Neural cell (in vitro differentiated cells): ENCODE measurements at regions not wholly inside any gene's neighbourhood (a gene's known extent, or its start where the extent isn't known, plus 50 kb on each side); places are given as distances from the start of the nearest gene placed in this dataset.

Experiments
- H2AFZ ChIP-seq: fragments of 200-600, 300-800 bp; sonication (generic), shearing (Covaris generic); 2 replicates; pipeline ENCODE4 v1.6.0; 2014; ENCODE audit warnings: low read depth, mild to moderate bottlenecking, antibody characterized with exemption, low read length, moderate library complexity
- H3F3A ChIP-seq: fragments of 200-600 bp; shearing (Covaris generic); 2 replicates; pipeline ENCODE4 v1.6.1; 2016; ENCODE audit warnings: mild to moderate bottlenecking, moderate library complexity, mixed read lengths, antibody characterized with exemption, low read length; ENCODE audit not compliant: insufficient read depth, poor library complexity, severe bottlenecking
- H3K27ac ChIP-seq: fragments of 200-600, 300-800 bp; sonication (generic), shearing (Covaris generic); 2 replicates; pipeline ENCODE4 v1.5.1; 2014; ENCODE audit warnings: mild to moderate bottlenecking, low read length, moderate library complexity
- H3K27me3 ChIP-seq: fragments of 300-800, 200-600 bp; sonication (generic), shearing (Covaris generic); 2 replicates; pipeline ENCODE4 v1.6.0; 2014; ENCODE audit warnings: mild to moderate bottlenecking, low read depth, low read length, moderate library complexity; ENCODE audit not compliant: insufficient read depth
- H3K36me3 ChIP-seq: fragments of 300-800, 200-600 bp; sonication (generic), shearing (Covaris generic); 2 replicates; pipeline ENCODE4 v1.5.1; 2014; ENCODE audit warnings: mild to moderate bottlenecking, antibody characterized with exemption, low read length, moderate library complexity; ENCODE audit not compliant: insufficient read depth
- H3K4me2 ChIP-seq: fragments of 300-800, 200-600 bp; sonication (generic), shearing (Covaris generic); 2 replicates; pipeline ENCODE4 v1.6.0; 2014; ENCODE audit warnings: mild to moderate bottlenecking, low read length
- H3K4me3 ChIP-seq: fragments of 300-800, 200-600 bp; sonication (generic), shearing (Covaris generic); 2 replicates; pipeline ENCODE4 v1.5.1; 2014; ENCODE audit warnings: mild to moderate bottlenecking, low read length, moderate library complexity
- H3K79me2 ChIP-seq: fragments of 200-600 bp; shearing (Covaris generic); replicated peaks from 2 replicates; pipeline ENCODE4 v1.6.0; 2014; ENCODE audit warnings: mild to moderate bottlenecking, low read length, moderate library complexity; ENCODE audit not compliant: insufficient read depth
- H3K9ac ChIP-seq: fragments of 300-800, 200-600 bp; sonication (generic), shearing (Covaris generic); 2 replicates; pipeline ENCODE4 v1.6.1; 2016; ENCODE audit warnings: mild to moderate bottlenecking, low read length, mixed read lengths
- H3K9me2 ChIP-seq: fragments of 200-600 bp; shearing (Covaris generic); 2 replicates; pipeline ENCODE4 v1.6.1; 2016; ENCODE audit warnings: mild to moderate bottlenecking, low read length, mixed read lengths; ENCODE audit not compliant: insufficient read depth
- H3K9me3 ChIP-seq: fragments of 200-600, 300-800 bp; sonication (generic), shearing (Covaris generic); 2 replicates; pipeline ENCODE4 v1.6.1; 2016; ENCODE audit warnings: mild to moderate bottlenecking, mixed run types, low read length, moderate library complexity, mixed read lengths
- H4K20me1 ChIP-seq: fragments of 200-600 bp; shearing (Covaris generic); 2 replicates; pipeline ENCODE4 v1.6.1; 2016; ENCODE audit warnings: mild to moderate bottlenecking, mixed run types; ENCODE audit not compliant: insufficient read depth
- CTCF ChIP-seq: fragments of 450-650 bp; IDR thresholded peaks from 2 replicates; pipeline ENCODE4 v1.5.1; 2014; ENCODE audit warnings: antibody characterized with exemption, mild to moderate bottlenecking, moderate library complexity; ENCODE audit not compliant: poor library complexity, severe bottlenecking
- EP300 ChIP-seq: fragments of 450-650 bp; conservative IDR thresholded peaks from 2 replicates; pipeline ENCODE4 v1.6.1; 2014; ENCODE audit warnings: antibody characterized with exemption, mild to moderate bottlenecking, moderate library complexity; ENCODE audit not compliant: poor library complexity, severe bottlenecking
- EZH2 ChIP-seq: fragments of 200-600, 300-800 bp; shearing (Covaris generic), sonication (generic); IDR thresholded peaks from 2 replicates; pipeline ENCODE4 v1.6.1; 2014; ENCODE audit warnings: antibody characterized with exemption, low read length, borderline replicate concordance, mild to moderate bottlenecking; ENCODE audit not compliant: insufficient read depth, poor library complexity, severe bottlenecking
- MXI1 ChIP-seq: fragments of 450-650 bp; conservative IDR thresholded peaks from 2 replicates; pipeline ENCODE4 v1.6.1; 2014; ENCODE audit warnings: antibody characterized with exemption, mild to moderate bottlenecking; ENCODE audit not compliant: poor library complexity, severe bottlenecking
- POLR2AphosphoS5 ChIP-seq: IDR thresholded peaks from 2 replicates; pipeline ENCODE4 v1.6.1; 2012
- RAD21 ChIP-seq: fragments of 450-650 bp; conservative IDR thresholded peaks from 2 replicates; pipeline ENCODE4 v1.6.1; 2014; ENCODE audit warnings: antibody characterized with exemption, mild to moderate bottlenecking, moderate library complexity
- REST ChIP-seq: IDR thresholded peaks from 2 replicates; pipeline ENCODE4 v1.6.1; 2012; ENCODE audit warnings: borderline replicate concordance
- SMC3 ChIP-seq: fragments of 450-650 bp; conservative IDR thresholded peaks from 2 replicates; pipeline ENCODE4 v1.6.1; 2014; ENCODE audit warnings: antibody characterized with exemption, mild to moderate bottlenecking, moderate library complexity; ENCODE audit not compliant: poor library complexity
- TAF1 ChIP-seq: IDR thresholded peaks from 2 replicates; pipeline ENCODE4 v1.6.1; 2012; ENCODE audit warnings: low read depth

- no peak overlapping the region for H3K4me2 ChIP-seq
- no peak overlapping the region for H3K27ac ChIP-seq
- H4K20me1 ChIP-seq: no peaks in the 10 kb centered on the region
- H3K79me2 ChIP-seq: no peaks in the 10 kb centered on the region
- H3K27me3 ChIP-seq: no peaks in the 10 kb centered on the region
- H3K9me3 ChIP-seq: no peaks in the 10 kb centered on the region
- H2AFZ ChIP-seq: no peak overlapping the region
- no peaks in the 10 kb centered on the region for H3F3A ChIP-seq
- no peak overlapping the region for H3K4me3 ChIP-seq
- no peak overlapping the region for H3K9ac ChIP-seq
- H3K9me2 ChIP-seq: no peaks in the 10 kb centered on the region
- TF ChIP-seq SMC3 (no peak), REST (no peak), EZH2 (no peak), POLR2AphosphoS5 (no peak), EP300 (no peak), CTCF (no peak), MXI1 (no peak), TAF1 (no peak), RAD21 (no peak)
- no peaks in the 10 kb centered on the region for H3K36me3 ChIP-seq
These were observed 515.9 kb downstream of the JRKL start for GRCh38 chr11:96905663-96906062.

- H2AFZ ChIP-seq: no peak overlapping the region
- H4K20me1 ChIP-seq: no peaks in the 10 kb centered on the region
- no peaks in the 10 kb centered on the region for H3K36me3 ChIP-seq
These were observed 516.7 kb downstream of the JRKL start for GRCh38 chr11:96906476-96906875.

More at GRCh38 chr11:96906476-96906875, 516.7 kb downstream of the JRKL start:
- no peak overlapping the region for H3K4me2 ChIP-seq
- H3F3A ChIP-seq: no peaks in the 10 kb centered on the region
- H3K27ac ChIP-seq: no peak overlapping the region
- H3K9me2 ChIP-seq: no peaks in the 10 kb centered on the region
- H3K79me2 ChIP-seq: no peaks in the 10 kb centered on the region
- TF ChIP-seq SMC3 (no peak), MXI1 (no peak), CTCF (no peak), TAF1 (no peak)
- H3K4me3 ChIP-seq: no peak overlapping the region
- no peaks in the 10 kb centered on the region for H3K9me3 ChIP-seq
- H3K9ac ChIP-seq: no peak overlapping the region
- no peaks in the 10 kb centered on the region for H3K27me3 ChIP-seq
